ENCODE measurements at regions not wholly inside any gene's neighbourhood (a gene's known extent, or its start where the extent isn't known, plus 50 kb on each side); places are given as distances from the start of the nearest gene placed in this dataset.

- H3K4me3 ChIP-seq (ENCODE audit: low read length in 2 of 2), result no peak overlapping the region
- peaks cover 0 to 2% of the 10 kb centered on the region in 2 donors for H3K27me3 Mint-ChIP-seq
- no peaks in the 10 kb centered on the region for H3K36me3 Mint-ChIP-seq
- H3K9me3 ChIP-seq (ENCODE audit: control insufficient read depth in 1 of 2, low read length in 2 of 2), result no peaks in the 10 kb centered on the region
- no peak for DNase-seq
- H3K27ac ChIP-seq (ENCODE audit: low read depth, low read length), result no peak overlapping the region
- H3K27me3 ChIP-seq (ENCODE audit: insufficient read depth, low read length), result no peaks in the 10 kb centered on the region
- H3K4me1 Mint-ChIP-seq, result no peaks in the 10 kb centered on the region
- H3K9me3 Mint-ChIP-seq, result peaks cover 0 to 9% (median 3%) of the 10 kb centered on the region in 8 donors
- POLR2A ChIA-PET (ENCODE audit: partially characterized antibody), result no interaction called here
- intact Hi-C loops (cut with micrococcal nuclease), result no loop called here
- H3K36me3 ChIP-seq (ENCODE audit: insufficient read depth, low read length), result no peaks in the 10 kb centered on the region
- CTCF ChIA-PET (ENCODE audit: partially characterized antibody), result no interaction called here
- no peak overlapping the region for H3K4me3 Mint-ChIP-seq
- H3K27ac Mint-ChIP-seq, result no peak overlapping the region
- no peaks in the 10 kb centered on the region for H3K4me1 ChIP-seq (ENCODE audit: insufficient read depth, low read length)
Measured at GRCh38 chr5:168055141-168055683, 236.2 kb upstream of the WWC1 start.

- Histone ChIP-seq H3K4me1 (ENCODE audit: insufficient read depth, low read length) (no peaks in the 10 kb centered on the region), H3K4me3 (ENCODE audit: low read length in 2 of 2) (no peak overlapping the region), H3K27ac (ENCODE audit: low read depth, low read length) (no peak overlapping the region), H3K36me3 (ENCODE audit: insufficient read depth, low read length) (no peaks in the 10 kb centered on the region), H3K27me3 (ENCODE audit: insufficient read depth, low read length) (no peaks in the 10 kb centered on the region), H3K9me3 (ENCODE audit: control insufficient read depth in 1 of 2, low read length in 2 of 2) (no peaks in the 10 kb centered on the region)
- no peaks in the 10 kb centered on the region for H3K36me3 Mint-ChIP-seq
- intact Hi-C loops (cut with micrococcal nuclease), result no loop called here
- no peak for DNase-seq
- H3K27ac Mint-ChIP-seq, result no peak overlapping the region
- H3K27me3 Mint-ChIP-seq, result no peaks in the 10 kb centered on the region
- ChIA-PET CTCF (ENCODE audit: partially characterized antibody) (interaction anchor here (0.8 kb wide), 1 partner anchor 8 kb away, joined by 3 read pairs; no protein-coding TSS in a partner anchor), POLR2A (ENCODE audit: partially characterized antibody) (no interaction called here)
- peaks cover 0 to 9% (median 3%) of the 10 kb centered on the region in 8 donors for H3K9me3 Mint-ChIP-seq
- no peaks in the 10 kb centered on the region for H3K4me1 Mint-ChIP-seq
- H3K4me3 Mint-ChIP-seq, result no peak overlapping the region
Measured at GRCh38 chr5:168055961-168056360, 235.5 kb upstream of the WWC1 start.

DNA sequence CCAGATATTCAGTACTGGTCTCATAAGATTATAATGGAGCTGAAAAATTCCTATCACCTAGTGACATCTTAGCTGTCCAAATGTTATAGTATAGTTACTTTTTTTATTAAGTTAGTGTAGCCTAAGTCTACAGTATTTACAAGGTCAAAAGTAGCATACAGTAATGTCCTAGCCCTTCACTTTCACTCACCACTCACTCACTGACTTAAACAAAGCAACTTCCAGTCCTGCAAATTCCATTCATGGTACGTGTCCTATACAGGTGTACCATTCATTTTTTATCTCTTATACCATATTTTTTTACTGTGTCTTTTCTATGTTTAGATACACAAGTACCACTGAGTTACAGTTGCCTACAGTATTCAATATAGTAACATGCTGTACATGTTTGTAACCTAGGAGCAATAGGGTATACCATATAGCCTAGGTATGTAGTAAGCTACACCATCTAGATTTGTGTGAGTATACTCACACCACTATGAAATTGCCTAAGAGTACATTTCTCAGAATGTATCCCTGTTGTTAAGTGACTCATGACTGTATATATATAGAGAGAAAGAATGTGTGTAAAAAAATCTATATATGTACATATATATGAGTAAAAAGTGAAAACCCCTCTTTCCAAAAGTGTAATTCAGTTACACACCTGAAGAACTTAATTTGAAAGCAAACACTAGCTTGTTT lies 234.8 kb upstream of the WWC1 start:
- Histone ChIP-seq H3K9me3 (ENCODE audit: control insufficient read depth in 1 of 2, low read length in 2 of 2) (no peaks in the 10 kb centered on the region), H3K27me3 (ENCODE audit: insufficient read depth, low read length) (no peaks in the 10 kb centered on the region), H3K27ac (ENCODE audit: low read depth, low read length) (no peak overlapping the region), H3K4me3 (ENCODE audit: low read length in 2 of 2) (no peak overlapping the region), H3K36me3 (ENCODE audit: insufficient read depth, low read length) (no peaks in the 10 kb centered on the region), H3K4me1 (ENCODE audit: insufficient read depth, low read length) (no peaks in the 10 kb centered on the region)
- Mint-ChIP-seq H3K4me3 (no peak overlapping the region), H3K4me1 (no peaks in the 10 kb centered on the region), H3K36me3 (no peaks in the 10 kb centered on the region), H3K27me3 (no peaks in the 10 kb centered on the region), H3K27ac (no peak overlapping the region), H3K9me3 (peaks cover 0 to 9% (median 3%) of the 10 kb centered on the region in 8 donors)
- intact Hi-C loops (cut with micrococcal nuclease), result no loop called here
- ChIA-PET POLR2A (ENCODE audit: partially characterized antibody) (no interaction called here), CTCF (ENCODE audit: partially characterized antibody) (interaction anchor here (0.8 kb wide), 1 partner anchor 9 kb away, joined by 3 read pairs; no protein-coding TSS in a partner anchor)
- no peak for DNase-seq

- H3K4me1 Mint-ChIP-seq, result no peaks in the 10 kb centered on the region
- Histone ChIP-seq H3K9me3 (ENCODE audit: control insufficient read depth in 1 of 2, low read length in 2 of 2) (no peaks in the 10 kb centered on the region), H3K27ac (ENCODE audit: low read depth, low read length) (no peak overlapping the region), H3K4me3 (ENCODE audit: low read length in 2 of 2) (no peak overlapping the region), H3K4me1 (ENCODE audit: insufficient read depth, low read length) (no peaks in the 10 kb centered on the region), H3K36me3 (ENCODE audit: insufficient read depth, low read length) (no peaks in the 10 kb centered on the region), H3K27me3 (ENCODE audit: insufficient read depth, low read length) (no peaks in the 10 kb centered on the region)
- no peaks in the 10 kb centered on the region for H3K36me3 Mint-ChIP-seq
- no peak overlapping the region for H3K4me3 Mint-ChIP-seq
- H3K27me3 Mint-ChIP-seq, result peaks cover 0 to 3% of the 10 kb centered on the region in 2 donors
- POLR2A ChIA-PET (ENCODE audit: partially characterized antibody), result no interaction called here
- CTCF ChIA-PET (ENCODE audit: partially characterized antibody), result no interaction called here
- DNase-seq, result no peak
- intact Hi-C loops (cut with micrococcal nuclease), result no loop called here
- H3K27ac Mint-ChIP-seq, result no peak overlapping the region
- peaks cover 0 to 9% (median 3%) of the 10 kb centered on the region in 8 donors for H3K9me3 Mint-ChIP-seq
Measured at GRCh38 chr5:168057905-168058304, 233.5 kb upstream of the WWC1 start.

DNA sequence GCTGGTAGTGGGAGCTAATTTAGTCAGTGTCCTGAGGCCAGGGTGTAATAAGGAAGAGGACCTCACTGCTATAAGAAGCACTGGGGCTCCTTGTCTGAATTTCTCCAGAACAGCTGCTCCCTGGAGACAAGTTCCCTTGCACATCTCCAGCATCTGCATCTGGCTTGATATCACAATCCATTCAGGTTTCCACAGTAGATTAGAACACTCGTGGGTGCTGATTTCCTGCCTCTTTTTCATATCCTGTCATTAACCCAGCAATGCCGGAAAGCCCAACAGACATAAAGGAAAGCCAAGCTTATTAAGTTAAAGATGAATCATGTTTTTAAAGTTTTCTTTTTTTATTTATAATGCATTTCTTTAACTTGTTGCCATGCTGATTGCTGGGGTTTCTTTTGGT lies 232.3 kb upstream of the WWC1 start:
- no peak overlapping the region for H3K4me3 Mint-ChIP-seq
- no peaks in the 10 kb centered on the region for H3K4me1 Mint-ChIP-seq
- H3K9me3 Mint-ChIP-seq, result peaks cover 0 to 9% (median 3%) of the 10 kb centered on the region in 8 donors
- no peaks in the 10 kb centered on the region for H3K27me3 ChIP-seq (ENCODE audit: insufficient read depth, low read length)
- no peaks in the 10 kb centered on the region for H3K4me1 ChIP-seq (ENCODE audit: insufficient read depth, low read length)
- H3K9me3 ChIP-seq (ENCODE audit: control insufficient read depth in 1 of 2, low read length in 2 of 2), result no peaks in the 10 kb centered on the region
- ChIA-PET POLR2A (ENCODE audit: partially characterized antibody) (no interaction called here), CTCF (ENCODE audit: partially characterized antibody) (no interaction called here)
- no peak overlapping the region for H3K27ac Mint-ChIP-seq
- no peak overlapping the region for H3K27ac ChIP-seq (ENCODE audit: low read depth, low read length)
- DNase-seq, result no peak
- H3K27me3 Mint-ChIP-seq, result peaks cover 0 to 3% of the 10 kb centered on the region in 2 donors
- no peaks in the 10 kb centered on the region for H3K36me3 Mint-ChIP-seq
- H3K36me3 ChIP-seq (ENCODE audit: insufficient read depth, low read length), result no peaks in the 10 kb centered on the region
- no peak overlapping the region for H3K4me3 ChIP-seq (ENCODE audit: low read length in 2 of 2)
- intact Hi-C loops (cut with micrococcal nuclease), result no loop called here

DNA sequence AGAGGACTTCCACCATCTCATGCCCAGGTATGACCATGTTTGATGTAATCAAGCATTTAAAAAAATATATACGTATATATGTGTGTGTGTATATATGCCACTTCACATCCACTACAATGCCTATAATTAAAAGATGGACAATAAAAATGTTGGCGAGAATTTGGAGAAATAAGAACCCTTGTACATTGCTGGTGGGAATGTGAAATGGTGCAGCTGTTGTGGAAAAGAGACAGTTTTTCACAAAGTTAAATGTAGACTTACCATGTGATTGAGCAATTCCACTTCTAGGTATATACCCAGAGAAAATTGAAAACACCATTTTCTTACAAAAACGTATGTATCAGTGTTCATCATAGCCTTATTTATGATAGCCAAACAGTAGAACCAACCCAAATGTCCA lies 229.2 kb upstream of the WWC1 start:
- Mint-ChIP-seq H3K27me3 (peaks cover 0 to 6% of the 10 kb centered on the region in 2 donors), H3K27ac (no peak overlapping the region), H3K36me3 (no peaks in the 10 kb centered on the region), H3K4me1 (no peaks in the 10 kb centered on the region), H3K9me3 (peaks cover 0 to 9% (median 3%) of the 10 kb centered on the region in 8 donors), H3K4me3 (no peak overlapping the region)
- no peaks in the 10 kb centered on the region for H3K36me3 ChIP-seq (ENCODE audit: insufficient read depth, low read length)
- ChIA-PET POLR2A (ENCODE audit: partially characterized antibody) (no interaction called here), CTCF (ENCODE audit: partially characterized antibody) (no interaction called here)
- intact Hi-C loops (cut with micrococcal nuclease), result no loop called here
- no peak for DNase-seq
- H3K9me3 ChIP-seq (ENCODE audit: control insufficient read depth in 1 of 2, low read length in 2 of 2), result no peaks in the 10 kb centered on the region
- no peaks in the 10 kb centered on the region for H3K4me1 ChIP-seq (ENCODE audit: insufficient read depth, low read length)
- H3K27me3 ChIP-seq (ENCODE audit: insufficient read depth, low read length), result no peaks in the 10 kb centered on the region
- H3K4me3 ChIP-seq (ENCODE audit: low read length in 2 of 2), result no peak overlapping the region
- H3K27ac ChIP-seq (ENCODE audit: low read depth, low read length), result no peak overlapping the region

DNA sequence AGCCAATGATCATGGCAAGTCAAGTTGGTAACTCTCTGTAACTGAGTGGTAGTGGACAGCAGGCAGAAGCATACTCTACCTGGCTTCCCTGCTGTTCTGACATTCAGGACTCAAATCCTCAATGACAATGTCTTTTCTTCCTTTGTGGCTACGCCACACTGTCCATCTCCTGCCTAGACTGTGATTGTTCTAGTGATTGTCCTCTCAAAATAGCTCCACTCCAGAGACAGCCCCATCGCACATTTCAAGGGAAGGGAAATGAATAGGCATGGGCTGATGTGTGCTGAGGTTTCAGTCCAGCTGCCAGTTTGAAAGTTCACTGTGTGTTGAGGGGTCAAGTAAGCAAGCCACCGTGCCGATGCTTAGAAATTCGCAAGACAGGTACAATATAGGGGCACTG lies 227.0 kb upstream of the WWC1 start:
- H3K4me1 Mint-ChIP-seq, result no peaks in the 10 kb centered on the region
- CTCF ChIA-PET (ENCODE audit: partially characterized antibody), result no interaction called here
- Histone ChIP-seq H3K4me1 (ENCODE audit: insufficient read depth, low read length) (no peaks in the 10 kb centered on the region), H3K9me3 (ENCODE audit: control insufficient read depth in 1 of 2, low read length in 2 of 2) (no peaks in the 10 kb centered on the region), H3K4me3 (ENCODE audit: low read length in 2 of 2) (no peak overlapping the region), H3K36me3 (ENCODE audit: insufficient read depth, low read length) (no peaks in the 10 kb centered on the region), H3K27ac (ENCODE audit: low read depth, low read length) (no peak overlapping the region), H3K27me3 (ENCODE audit: insufficient read depth, low read length) (no peaks in the 10 kb centered on the region)
- POLR2A ChIA-PET (ENCODE audit: partially characterized antibody), result no interaction called here
- no peak overlapping the region for H3K4me3 Mint-ChIP-seq
- no peaks in the 10 kb centered on the region for H3K36me3 Mint-ChIP-seq
- H3K27ac Mint-ChIP-seq, result no peak overlapping the region
- H3K27me3 Mint-ChIP-seq, result peaks cover 0 to 6% of the 10 kb centered on the region in 2 donors
- H3K9me3 Mint-ChIP-seq, result peaks cover 0 to 2% (median 0%) of the 10 kb centered on the region in 8 donors
- DNase-seq, result no peak
- intact Hi-C loops (cut with micrococcal nuclease), result no loop called here

All from CD4-positive, alpha-beta memory T cell (primary cell).